ENCODE measurements at regions not wholly inside any gene's neighbourhood (a gene's known extent, or its start where the extent isn't known, plus 50 kb on each side); places are given as distances from the start of the nearest gene placed in this dataset.

GRCh38 chr7:9498303-9498702 is 1064.9 kb downstream of the NXPH1 start:
- TF ChIP-seq CTCF (IDR thresholded peaks at IDR 0.05), result no peak
- TF ChIP-seq POLR2A (IDR thresholded peaks at IDR 0.05), result no peak
